H9 (cell line): ENCODE measurements at regions not wholly inside any gene's neighbourhood (a gene's known extent, or its start where the extent isn't known, plus 50 kb on each side); places are given as distances from the start of the nearest gene placed in this dataset.

Experiments
- DNase-seq: peaks from one replicate; pipeline ENCODE4 v3.0.0-alpha.2; 2017
- H2AFZ ChIP-seq: one replicate; pipeline ENCODE4 v1.6.1; 2013; ENCODE audit warnings: mild to moderate bottlenecking, low read length, control low read depth, moderate library complexity
- H2AK5ac ChIP-seq: 2 replicates; pipeline ENCODE4 v1.6.1; 2013; ENCODE audit warnings: low read length, control low read depth, mixed read lengths; ENCODE audit not compliant: insufficient read length
- H2BK120ac ChIP-seq: one replicate; pipeline ENCODE4 v1.6.1; 2013; ENCODE audit warnings: low read depth, mild to moderate bottlenecking, low read length, control low read depth, inconsistent platforms; ENCODE audit not compliant: poor library complexity, severe bottlenecking
- H2BK12ac ChIP-seq: 2 replicates; pipeline ENCODE4 v1.6.1; 2013; ENCODE audit warnings: low read length, control low read depth, mixed read lengths, low read depth; ENCODE audit not compliant: insufficient read length
- H2BK15ac ChIP-seq: 2 replicates; pipeline ENCODE4 v1.6.1; 2013; ENCODE audit warnings: low read depth, low read length, control low read depth
- H2BK20ac ChIP-seq: one replicate; pipeline ENCODE4 v1.6.1; 2013; ENCODE audit warnings: low read depth, mild to moderate bottlenecking, low read length, control low read depth, inconsistent platforms; ENCODE audit not compliant: poor library complexity, severe bottlenecking
- H2BK5ac ChIP-seq: 2 replicates; pipeline ENCODE4 v1.6.1; 2013; ENCODE audit warnings: low read length, control low read depth, mixed read lengths; ENCODE audit not compliant: insufficient read length
- H3K14ac ChIP-seq: 2 replicates; pipeline ENCODE4 v1.6.1; 2013; ENCODE audit warnings: low read length, control low read depth; ENCODE audit not compliant: insufficient read depth
- H3K18ac ChIP-seq: 2 replicates; pipeline ENCODE4 v1.6.1; 2013; ENCODE audit warnings: low read depth, mild to moderate bottlenecking, mixed read lengths, low read length, control low read depth; ENCODE audit not compliant: insufficient read length
- H3K23ac ChIP-seq: 2 replicates; pipeline ENCODE4 v1.6.1; 2013; ENCODE audit warnings: low read length, control low read depth, mixed read lengths, low read depth; ENCODE audit not compliant: insufficient read length
- H3K23me2 ChIP-seq: 2 replicates; pipeline ENCODE4 v1.6.1; 2013; ENCODE audit warnings: low read depth, mild to moderate bottlenecking, mixed read lengths, low read length, control low read depth; ENCODE audit not compliant: insufficient read length, poor library complexity, severe bottlenecking
- H3K27ac ChIP-seq: 2 replicates; pipeline ENCODE4 v1.5.1; 2013; ENCODE audit warnings: low read length, control low read depth, mixed read lengths, low read depth; ENCODE audit not compliant: insufficient read length
- H3K27me3 ChIP-seq: 2 replicates; pipeline ENCODE4 v1.6.1; 2013; ENCODE audit warnings: low read length, control low read depth, inconsistent platforms; ENCODE audit not compliant: insufficient read depth
- H3K4ac ChIP-seq: 2 replicates; pipeline ENCODE4 v1.6.1; 2013; ENCODE audit warnings: low read depth, mild to moderate bottlenecking, control low read depth, inconsistent platforms, low read length, moderate library complexity
- H3K4me1 ChIP-seq: 2 replicates; pipeline ENCODE4 v1.6.1; 2013; ENCODE audit warnings: low read length, control low read depth, inconsistent platforms; ENCODE audit not compliant: insufficient read depth
- H3K4me2 ChIP-seq: 2 replicates; pipeline ENCODE4 v1.6.1; 2013; ENCODE audit warnings: low read length, control low read depth, mixed read lengths; ENCODE audit not compliant: insufficient read length, insufficient read depth
- H3K56ac ChIP-seq: 2 replicates; pipeline ENCODE4 v1.6.1; 2013; ENCODE audit warnings: low read depth, mild to moderate bottlenecking, mixed read lengths, low read length, control low read depth; ENCODE audit not compliant: insufficient read length
- H3K79me1 ChIP-seq: 2 replicates; pipeline ENCODE4 v1.6.1; 2013; ENCODE audit warnings: low read depth, mild to moderate bottlenecking, moderate library complexity, low read length, control low read depth, inconsistent platforms; ENCODE audit not compliant: insufficient read depth, poor library complexity, severe bottlenecking
- H3K79me2 ChIP-seq: 2 replicates; pipeline ENCODE4 v1.6.1; 2013; ENCODE audit warnings: low read length, control low read depth, inconsistent platforms; ENCODE audit not compliant: insufficient read depth
- H3K9ac ChIP-seq: 2 replicates; pipeline ENCODE4 v1.6.1; 2013; ENCODE audit warnings: low read length, control low read depth, mixed read lengths; ENCODE audit not compliant: insufficient read length; ENCODE audit errors: extremely low read depth
- H3K9me3 ChIP-seq: one replicate; pipeline ENCODE4 v1.6.1; 2013; ENCODE audit warnings: low read depth, low read length, inconsistent platforms; ENCODE audit not compliant: control insufficient read depth
- H3T11ph ChIP-seq: one replicate; pipeline ENCODE4 v1.6.1; 2013; ENCODE audit warnings: mild to moderate bottlenecking, low read length, control low read depth, inconsistent platforms
- H4K20me1 ChIP-seq: one replicate; pipeline ENCODE4 v1.6.1; 2013; ENCODE audit not compliant: control insufficient read depth, insufficient read length, insufficient read depth
- H4K5ac ChIP-seq: 2 replicates; pipeline ENCODE4 v1.6.1; 2013; ENCODE audit warnings: low read depth, mild to moderate bottlenecking, mixed read lengths, low read length, control low read depth; ENCODE audit not compliant: insufficient read length
- H4K8ac ChIP-seq: replicated peaks from 2 replicates; pipeline ENCODE4 v1.6.1; 2013; ENCODE audit warnings: low read length, control low read depth, mixed read lengths, low read depth; ENCODE audit not compliant: insufficient read length
- H4K91ac ChIP-seq: 2 replicates; pipeline ENCODE4 v1.6.1; 2013; ENCODE audit warnings: low read depth, mild to moderate bottlenecking, moderate library complexity, mixed read lengths, low read length, control low read depth; ENCODE audit not compliant: insufficient read length
- H3K27ac Mint-ChIP-seq, 3 experiments: 2 replicates in 2 of 3; 3 replicates in 1 of 3; pipeline ENCODE4 v1.8.0; 2020 to 2021; ENCODE audit warnings: mixed read lengths in 3 of 3, mild to moderate bottlenecking in 1 of 3, moderate library complexity in 1 of 3
- H3K27me3 Mint-ChIP-seq: 2 replicates; pipeline ENCODE4 v1.8.0; 2021; ENCODE audit warnings: low read depth, mild to moderate bottlenecking, moderate library complexity, mixed read lengths
- H3K36me3 Mint-ChIP-seq, 3 experiments: 2 replicates in 2 of 3; 3 replicates in 1 of 3; pipeline ENCODE4 v1.8.0; 2020 to 2021; ENCODE audit warnings: low read depth in 3 of 3, mixed read lengths in 3 of 3; ENCODE audit not compliant: insufficient read depth in 1 of 3
- H3K4me1 Mint-ChIP-seq, 2 experiments: 2 replicates each; pipeline ENCODE4 v1.8.0; 2020; ENCODE audit warnings: mixed read lengths in 2 of 2
- H3K4me3 Mint-ChIP-seq, 2 experiments: 2 replicates in 1 of 2; 3 replicates in 1 of 2; pipeline ENCODE4 v1.8.0; 2020 to 2021; ENCODE audit warnings: mild to moderate bottlenecking in 2 of 2, mixed read lengths in 2 of 2, moderate library complexity in 1 of 2
- H3K9me3 Mint-ChIP-seq, 2 experiments: 2 replicates in 1 of 2; 3 replicates in 1 of 2; pipeline ENCODE4 v1.8.0; 2020; ENCODE audit warnings: mild to moderate bottlenecking in 2 of 2, mixed read lengths in 2 of 2, moderate library complexity in 1 of 2
- CTCF ChIP-seq: fragments of 200-600 bp; sonication (generic); conservative IDR thresholded peaks from 3 replicates; pipeline ENCODE4 v1.8.0; 2021; ENCODE audit warnings: antibody characterized with exemption, mild to moderate bottlenecking
- WGBS: extraction: QIAGEN DNeasy Blood & Tissue Kit; methylation state at CpG from one replicate; pipeline ENCODE4 v1.1.7; 2013; ENCODE audit warnings: missing lambda C conversion rate, low lambda C conversion rate, mixed read lengths; ENCODE audit not compliant: insufficient read length; ENCODE audit errors: extremely low coverage; 5-methylcytosine and 5-hydroxymethylcytosine counted together

GRCh38 chr1:36537190-36537768, 54.6 kb upstream of the CSF3R start:
- TF ChIP-seq CTCF, result no peak
- Histone ChIP-seq H2AK5ac (no peak overlapping the region), H3K4ac (no peak overlapping the region), H2BK120ac (no peak overlapping the region), H3K18ac (no peak overlapping the region), H3K56ac (no peak overlapping the region), H2AFZ (no peak overlapping the region), H3K79me1 (no peaks in the 10 kb centered on the region), H3K23ac (no peak overlapping the region), H3K4me2 (no peak overlapping the region), H3K27me3 (no peaks in the 10 kb centered on the region), H3K79me2 (no peaks in the 10 kb centered on the region), H3T11ph (no peak overlapping the region), H4K20me1 (no peaks in the 10 kb centered on the region), H4K5ac (no peak overlapping the region), H2BK20ac (no peak overlapping the region), H4K8ac (no peak overlapping the region), H3K27ac (no peak overlapping the region), H3K9ac (no peak overlapping the region), H2BK15ac (no peak overlapping the region), H4K91ac (no peak overlapping the region), H3K14ac (no peak overlapping the region), H3K23me2 (no peaks in the 10 kb centered on the region), H3K4me1 (no peaks in the 10 kb centered on the region), H2BK5ac (no peak overlapping the region), H2BK12ac (no peak overlapping the region), H3K9me3 (no peaks in the 10 kb centered on the region)
- WGBS, result no CpG with 5 or more reads among the region's 2 CpGs
- H3K36me3 Mint-ChIP-seq, result no peaks in the 10 kb centered on the region
- H3K4me1 Mint-ChIP-seq, result 0 out of 4 replicates have a peak, but pooled peaks cover 0 to 3% of the 10 kb centered on the region in 2 experiments
- H3K27me3 Mint-ChIP-seq, result peaks cover 4% of the 10 kb centered on the region
- no peak for DNase-seq
- no peak overlapping the region for H3K27ac Mint-ChIP-seq
- H3K9me3 Mint-ChIP-seq, result peaks cover 0 to 3% of the 10 kb centered on the region in 2 experiments; a peak in 2 of 5 replicates
- H3K4me3 Mint-ChIP-seq, result no peak overlapping the region
